ENCODE measurements at regions not wholly inside any gene's neighbourhood (a gene's known extent, or its start where the extent isn't known, plus 50 kb on each side); places are given as distances from the start of the nearest gene placed in this dataset.

DNA sequence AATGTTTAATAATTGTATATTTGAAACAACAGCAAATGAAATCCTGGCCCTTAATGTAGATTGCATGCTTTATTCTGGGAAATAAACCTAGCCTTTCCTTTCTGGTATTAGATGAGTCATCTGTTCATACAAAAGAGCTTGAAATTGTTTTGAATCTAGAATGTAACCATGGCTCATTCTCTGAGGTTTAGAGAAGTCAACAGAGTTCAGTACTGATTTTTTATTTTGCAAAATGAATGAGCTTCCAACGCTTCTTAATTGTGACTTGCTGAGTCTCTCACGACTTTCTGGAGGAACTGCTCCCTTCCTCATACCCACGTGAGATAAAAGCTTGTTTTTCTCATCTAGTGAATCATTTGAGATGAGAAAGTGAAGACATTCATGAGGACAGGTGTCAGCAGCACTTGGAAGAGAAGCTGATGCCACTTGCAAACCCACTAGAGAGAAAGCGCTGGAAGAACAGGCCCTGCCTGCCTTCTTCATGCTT lies 509.6 kb downstream of the VRK1 start:
- no peak for ATAC-seq (ENCODE audit: insufficient read depth, low FRiP score)
- Histone ChIP-seq H3K9ac (ENCODE audit: insufficient read depth in 1 of 2, low read length in 2 of 2) (no peak overlapping the region), H3K36me3 (ENCODE audit: control insufficient read depth in 4 of 4, insufficient read depth in 4 of 4, low read length in 4 of 4) (no peaks in the 10 kb centered on the region), H3K27ac (ENCODE audit: low read depth in 1 of 2, low read length in 1 of 2) (no peak overlapping the region), H3K27me3 (ENCODE audit: control insufficient read depth in 3 of 3, insufficient read depth in 3 of 3, low read length in 2 of 3) (no peaks in the 10 kb centered on the region), H3K9me3 (ENCODE audit: control insufficient read depth in 4 of 4, insufficient read depth in 3 of 4, low read length in 3 of 4) (peaks cover 0 to 2% (median 0%) of the 10 kb centered on the region in 4 donors), H3K4me1 (ENCODE audit: control insufficient read depth in 5 of 5, insufficient read depth in 5 of 5, low read length in 5 of 5) (no peaks in the 10 kb centered on the region), H3K4me3 (no peak overlapping the region)
- no peak for DNase-seq
- 71 to 77% methylated on average over 4 of the region's 4 CpGs for WGBS, 2 donors
- TF ChIP-seq, protein P1, sequence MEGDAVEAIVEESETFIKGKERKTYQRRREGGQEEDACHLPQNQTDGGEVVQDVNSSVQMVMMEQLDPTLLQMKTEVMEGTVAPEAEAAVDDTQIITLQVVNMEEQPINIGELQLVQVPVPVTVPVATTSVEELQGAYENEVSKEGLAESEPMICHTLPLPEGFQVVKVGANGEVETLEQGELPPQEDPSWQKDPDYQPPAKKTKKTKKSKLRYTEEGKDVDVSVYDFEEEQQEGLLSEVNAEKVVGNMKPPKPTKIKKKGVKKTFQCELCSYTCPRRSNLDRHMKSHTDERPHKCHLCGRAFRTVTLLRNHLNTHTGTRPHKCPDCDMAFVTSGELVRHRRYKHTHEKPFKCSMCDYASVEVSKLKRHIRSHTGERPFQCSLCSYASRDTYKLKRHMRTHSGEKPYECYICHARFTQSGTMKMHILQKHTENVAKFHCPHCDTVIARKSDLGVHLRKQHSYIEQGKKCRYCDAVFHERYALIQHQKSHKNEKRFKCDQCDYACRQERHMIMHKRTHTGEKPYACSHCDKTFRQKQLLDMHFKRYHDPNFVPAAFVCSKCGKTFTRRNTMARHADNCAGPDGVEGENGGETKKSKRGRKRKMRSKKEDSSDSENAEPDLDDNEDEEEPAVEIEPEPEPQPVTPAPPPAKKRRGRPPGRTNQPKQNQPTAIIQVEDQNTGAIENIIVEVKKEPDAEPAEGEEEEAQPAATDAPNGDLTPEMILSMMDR (IDR thresholded peaks at IDR 0.05; ENCODE audit: control extremely low read depth, extremely low read depth), result no peak

DNA sequence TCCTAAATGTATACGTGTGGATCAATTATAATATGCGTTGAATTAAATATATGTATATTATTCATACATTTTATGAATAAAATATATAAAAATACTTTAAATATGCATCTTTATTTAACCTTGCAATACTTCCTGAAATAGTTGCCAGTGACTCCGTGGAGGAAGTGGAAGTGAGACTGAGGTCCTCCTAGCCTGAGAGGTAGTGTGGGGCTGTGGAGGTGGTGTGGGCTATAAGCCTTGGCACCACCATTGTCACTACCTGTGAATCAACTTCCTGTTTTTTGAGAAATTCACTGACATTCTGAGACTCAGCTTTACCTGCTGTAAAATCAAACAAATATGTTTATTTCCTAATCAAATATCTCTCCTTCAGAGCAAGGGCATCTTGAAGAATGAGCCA lies 514.2 kb downstream of the VRK1 start:
- H3K9me3 ChIP-seq (ENCODE audit: control insufficient read depth in 4 of 4, insufficient read depth in 3 of 4, low read length in 3 of 4), result peaks cover 0 to 6% (median 2%) of the 10 kb centered on the region in 4 donors
- TF ChIP-seq, protein P1 (IDR thresholded peaks at IDR 0.05; ENCODE audit: control extremely low read depth, extremely low read depth), result no peak
- no peak overlapping the region for H3K27ac ChIP-seq (ENCODE audit: low read depth in 1 of 2, low read length in 1 of 2)
- DNase-seq, result no peak
- no peaks in the 10 kb centered on the region for H3K4me1 ChIP-seq (ENCODE audit: control insufficient read depth in 5 of 5, insufficient read depth in 5 of 5, low read length in 5 of 5)
- H3K9ac ChIP-seq (ENCODE audit: insufficient read depth in 1 of 2, low read length in 2 of 2), result no peak overlapping the region
- H3K36me3 ChIP-seq (ENCODE audit: control insufficient read depth in 4 of 4, insufficient read depth in 4 of 4, low read length in 4 of 4), result no peaks in the 10 kb centered on the region
- 74 to 76% methylated on average over 3 of the region's 3 CpGs for WGBS, 2 donors
- H3K27me3 ChIP-seq (ENCODE audit: control insufficient read depth in 3 of 3, insufficient read depth in 3 of 3, low read length in 2 of 3), result peaks cover 0 to 3% (median 0%) of the 10 kb centered on the region in 3 donors
- ATAC-seq (ENCODE audit: insufficient read depth, low FRiP score), result no peak
- H3K4me3 ChIP-seq, result no peak overlapping the region

DNA sequence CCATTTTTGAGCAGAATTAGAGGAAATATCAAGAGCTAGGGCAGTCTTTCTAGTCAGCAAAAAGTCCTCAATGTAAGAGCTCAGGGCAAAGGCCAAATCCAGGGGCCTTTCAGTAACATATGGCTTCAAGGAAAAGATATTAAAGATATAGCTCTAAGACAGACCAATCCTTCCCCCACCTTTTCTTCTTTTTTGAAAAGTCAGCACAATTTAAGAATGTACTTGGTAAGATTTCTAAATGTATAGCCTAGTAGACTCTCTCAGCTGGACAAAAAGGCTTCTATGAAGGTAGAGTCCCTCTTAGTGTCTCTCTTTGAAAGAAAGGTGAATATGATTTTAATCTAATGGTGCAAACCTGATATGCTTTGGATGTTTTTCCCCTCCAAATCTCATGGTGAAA lies 515.7 kb downstream of the VRK1 start:
- H3K4me3 ChIP-seq, result no peak overlapping the region
- no peak for DNase-seq
- H3K4me1 ChIP-seq (ENCODE audit: control insufficient read depth in 5 of 5, insufficient read depth in 5 of 5, low read length in 5 of 5), result no peaks in the 10 kb centered on the region
- H3K9ac ChIP-seq (ENCODE audit: insufficient read depth in 1 of 2, low read length in 2 of 2), result no peak overlapping the region
- peaks cover 0 to 3% (median 0%) of the 10 kb centered on the region in 3 donors for H3K27me3 ChIP-seq (ENCODE audit: control insufficient read depth in 3 of 3, insufficient read depth in 3 of 3, low read length in 2 of 3)
- H3K27ac ChIP-seq (ENCODE audit: low read depth in 1 of 2, low read length in 1 of 2), result no peak overlapping the region
- TF ChIP-seq, protein P1 (IDR thresholded peaks at IDR 0.05; ENCODE audit: control extremely low read depth, extremely low read depth), result no peak
- no peak for ATAC-seq (ENCODE audit: insufficient read depth, low FRiP score)
- peaks cover 0 to 6% (median 2%) of the 10 kb centered on the region in 4 donors for H3K9me3 ChIP-seq (ENCODE audit: control insufficient read depth in 4 of 4, insufficient read depth in 3 of 4, low read length in 3 of 4)
- H3K36me3 ChIP-seq (ENCODE audit: control insufficient read depth in 4 of 4, insufficient read depth in 4 of 4, low read length in 4 of 4), result no peaks in the 10 kb centered on the region

DNA sequence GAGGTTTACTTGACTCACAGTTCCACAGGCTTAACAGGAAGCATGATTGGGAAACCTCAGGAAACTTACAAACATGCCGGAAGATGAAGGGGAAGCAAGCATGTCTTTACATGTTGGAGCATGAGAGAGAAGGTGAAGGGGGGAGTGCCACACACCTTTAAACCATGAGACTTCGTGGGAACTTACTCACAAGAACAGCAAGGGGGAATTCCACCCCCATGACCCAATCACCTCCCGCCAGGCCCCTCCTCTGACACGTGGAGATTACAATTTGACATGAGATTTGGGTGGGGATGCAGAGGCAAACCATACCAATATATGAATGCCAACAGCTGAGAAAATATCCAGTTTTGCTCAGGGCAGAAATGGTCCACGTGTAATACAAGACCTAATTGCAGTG lies 518.6 kb downstream of the VRK1 start:
- Histone ChIP-seq H3K36me3 (ENCODE audit: control insufficient read depth in 4 of 4, insufficient read depth in 4 of 4, low read length in 4 of 4) (no peaks in the 10 kb centered on the region), H3K9ac (ENCODE audit: insufficient read depth in 1 of 2, low read length in 2 of 2) (no peak overlapping the region), H3K9me3 (ENCODE audit: control insufficient read depth in 4 of 4, insufficient read depth in 3 of 4, low read length in 3 of 4) (peaks cover 0 to 6% (median 2%) of the 10 kb centered on the region in 4 donors), H3K27me3 (ENCODE audit: control insufficient read depth in 3 of 3, insufficient read depth in 3 of 3, low read length in 2 of 3) (peaks cover 0 to 3% (median 0%) of the 10 kb centered on the region in 3 donors), H3K4me1 (ENCODE audit: control insufficient read depth in 5 of 5, insufficient read depth in 5 of 5, low read length in 5 of 5) (no peaks in the 10 kb centered on the region), H3K4me3 (no peak overlapping the region), H3K27ac (ENCODE audit: low read depth in 1 of 2, low read length in 1 of 2) (no peak overlapping the region)
- TF ChIP-seq, protein P1 (IDR thresholded peaks at IDR 0.05; ENCODE audit: control extremely low read depth, extremely low read depth), result no peak
- 56 to 64% methylated on average over 5 of the region's 5 CpGs for whole genome bisulfite sequencing, 2 donors
- no peak for DNase-seq
- ATAC-seq (ENCODE audit: insufficient read depth, low FRiP score), result no peak

Measured in lung (tissue), 11 donors.